CD4-positive, CD25-positive, alpha-beta regulatory T cell (primary cell): ENCODE measurements at regions not wholly inside any gene's neighbourhood (a gene's known extent, or its start where the extent isn't known, plus 50 kb on each side); places are given as distances from the start of the nearest gene placed in this dataset.

Experiments
- ATAC-seq, 2 donors: fragments of 150-1000 bp; cut with Tn5 transposase; one replicate each; pipeline ENCODE4 v1.10.0; 2021; ENCODE audit warnings: low read depth in 2 of 2, moderate number of reproducible peaks in 2 of 2, moderate library complexity in 1 of 2
- DNase-seq, 3 donors: peaks; one replicate each; pipeline versions ENCODE4 v3.0.0 to v3.0.0-alpha.2; 2012 to 2022; ENCODE audit warnings: mixed read lengths in 1 of 3
- H3K27ac ChIP-seq: one replicate; pipeline ENCODE4 v1.7.0; 2013; ENCODE audit warnings: mild to moderate bottlenecking, low read length; ENCODE audit not compliant: insufficient read depth, poor library complexity, severe bottlenecking
- H3K27me3 ChIP-seq: one replicate; pipeline ENCODE4 v1.7.0; 2013; ENCODE audit warnings: low read length; ENCODE audit not compliant: control insufficient read depth, insufficient read depth
- H3K36me3 ChIP-seq: one replicate; pipeline ENCODE4 v1.7.0; 2013; ENCODE audit warnings: mild to moderate bottlenecking, low read length, moderate library complexity; ENCODE audit not compliant: control insufficient read depth, insufficient read depth
- H3K4me1 ChIP-seq: 2 replicates; pipeline ENCODE4 v1.7.0; 2013; ENCODE audit warnings: mild to moderate bottlenecking, low read length; ENCODE audit not compliant: insufficient read depth, control insufficient read depth, poor library complexity, severe bottlenecking
- H3K4me3 ChIP-seq: one replicate; pipeline ENCODE4 v1.7.0; 2013; ENCODE audit warnings: low read depth, mild to moderate bottlenecking, low read length, moderate library complexity
- H3K9me3 ChIP-seq, 2 experiments: 1 replicate in 1 of 2; 2 replicates in 1 of 2; pipeline ENCODE4 v1.7.0; 2013; ENCODE audit warnings: low read length in 2 of 2, mild to moderate bottlenecking in 1 of 2, moderate library complexity in 1 of 2; ENCODE audit not compliant: control insufficient read depth in 2 of 2
- H3K27ac Mint-ChIP-seq, 3 donors: one replicate each; pipeline ENCODE4 v1.8.0; 2020 to 2022; ENCODE audit warnings: mild to moderate bottlenecking in 3 of 3, mixed read lengths in 3 of 3, moderate library complexity in 2 of 3
- H3K27me3 Mint-ChIP-seq: one replicate; pipeline ENCODE4 v1.8.0; 2022; ENCODE audit warnings: mild to moderate bottlenecking, mixed read lengths
- H3K36me3 Mint-ChIP-seq: one replicate; pipeline ENCODE4 v1.8.0; 2020; ENCODE audit warnings: mixed read lengths
- H3K4me1 Mint-ChIP-seq, 4 donors: one replicate each; pipeline ENCODE4 v1.8.0; 2020 to 2022; ENCODE audit warnings: mixed read lengths in 4 of 4, mild to moderate bottlenecking in 1 of 4
- H3K4me3 Mint-ChIP-seq, 4 donors: one replicate each; pipeline ENCODE4 v1.8.0; 2020 to 2022; ENCODE audit warnings: mild to moderate bottlenecking in 4 of 4, mixed read lengths in 4 of 4, moderate library complexity in 3 of 4
- H3K9me3 Mint-ChIP-seq, 7 donors: one replicate each; pipeline ENCODE4 v1.8.0; 2020 to 2022; ENCODE audit warnings: mixed read lengths in 7 of 7, mild to moderate bottlenecking in 3 of 7, moderate library complexity in 2 of 7

GRCh38 chr17:13727441-13728171 lies 125.9 kb upstream of the HS3ST3A1 start:
- no peaks in the 10 kb centered on the region for H3K4me1 ChIP-seq
- DNase-seq = no peak
- peaks cover 0 to 4% (median 2%) of the 10 kb centered on the region in 7 donors for H3K9me3 Mint-ChIP-seq
- H3K27me3 Mint-ChIP-seq = peaks cover 11% of the 10 kb centered on the region
- H3K9me3 ChIP-seq = no peaks in the 10 kb centered on the region
- ATAC-seq = no peak
- H3K27me3 ChIP-seq = no peaks in the 10 kb centered on the region
- H3K4me3 ChIP-seq = no peak overlapping the region
- no peak overlapping the region for H3K4me3 Mint-ChIP-seq
- no peak overlapping the region for H3K27ac Mint-ChIP-seq
- H3K36me3 ChIP-seq = no peaks in the 10 kb centered on the region
- no peaks in the 10 kb centered on the region for H3K36me3 Mint-ChIP-seq
- no peaks in the 10 kb centered on the region for H3K4me1 Mint-ChIP-seq
- H3K27ac ChIP-seq = no peak overlapping the region

DNA sequence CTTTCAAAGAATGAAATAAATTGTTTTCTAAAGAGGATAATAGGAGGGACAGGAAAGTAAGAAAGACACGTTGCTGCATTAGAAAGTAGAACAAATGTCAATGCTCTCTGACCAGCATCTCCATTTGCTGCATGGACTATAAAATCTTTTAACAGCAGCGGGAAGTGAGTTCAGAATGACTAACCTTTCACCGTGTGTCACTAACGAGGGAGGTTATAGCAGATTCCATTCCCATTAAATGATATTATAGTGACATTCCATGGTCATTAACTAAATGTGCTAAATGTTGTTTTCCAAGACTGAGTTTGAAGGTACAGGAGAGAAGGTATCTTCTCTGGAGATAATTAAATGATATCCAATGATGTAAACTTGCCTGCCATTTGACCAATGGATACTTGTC lies 127.1 kb upstream of the HS3ST3A1 start:
- Histone ChIP-seq H3K4me1 (no peaks in the 10 kb centered on the region), H3K27me3 (no peaks in the 10 kb centered on the region), H3K36me3 (no peaks in the 10 kb centered on the region), H3K9me3 (no peaks in the 10 kb centered on the region), H3K27ac (no peak overlapping the region), H3K4me3 (no peak overlapping the region)
- DNase-seq (no peak), ATAC-seq (no peak)
- Mint-ChIP-seq H3K36me3 (no peaks in the 10 kb centered on the region), H3K4me1 (no peaks in the 10 kb centered on the region), H3K27me3 (peaks cover 6% of the 10 kb centered on the region), H3K9me3 (peaks cover 0 to 4% (median 2%) of the 10 kb centered on the region in 7 donors), H3K27ac (no peak overlapping the region), H3K4me3 (no peak overlapping the region)

DNA sequence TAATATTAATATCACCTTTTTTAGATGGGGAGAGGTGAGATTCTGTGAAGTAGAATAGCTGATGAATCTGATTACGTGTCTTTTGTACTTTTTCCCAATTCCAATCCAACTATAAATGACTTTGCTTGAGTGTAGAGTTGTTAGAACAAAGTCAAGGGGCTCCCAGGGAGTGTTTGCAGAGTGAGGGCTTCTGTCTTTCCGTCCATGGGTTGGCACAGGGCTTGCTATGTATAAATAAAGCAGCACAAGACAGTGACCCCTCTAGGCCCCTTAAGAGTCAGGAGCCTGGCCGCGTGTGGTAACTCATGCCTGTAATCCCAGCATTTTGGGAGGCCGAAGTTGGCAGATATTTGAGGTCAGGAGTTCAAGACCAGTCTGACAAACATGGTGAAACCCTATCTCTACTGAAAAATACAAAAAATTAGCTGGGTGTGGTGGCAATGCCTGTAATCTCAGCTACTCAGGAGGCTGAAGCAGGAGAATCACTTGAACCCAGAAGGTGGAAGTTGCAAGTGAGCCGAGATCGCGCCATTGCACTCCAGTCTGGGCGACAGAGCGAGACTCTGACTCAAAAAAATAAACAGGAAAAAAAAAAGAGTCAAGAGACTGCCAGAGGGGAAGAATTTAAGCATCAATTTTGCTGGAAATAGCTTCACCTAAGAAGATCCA lies 127.9 kb upstream of the HS3ST3A1 start:
- Mint-ChIP-seq H3K4me3 (no peak overlapping the region), H3K4me1 (no peaks in the 10 kb centered on the region), H3K36me3 (no peaks in the 10 kb centered on the region), H3K27ac (no peak overlapping the region), H3K27me3 (peaks cover 6% of the 10 kb centered on the region), H3K9me3 (peaks cover 0 to 4% (median 3%) of the 10 kb centered on the region in 7 donors)
- no peak overlapping the region for H3K27ac ChIP-seq
- H3K4me3 ChIP-seq = no peak overlapping the region
- H3K36me3 ChIP-seq = no peaks in the 10 kb centered on the region
- no peaks in the 10 kb centered on the region for H3K9me3 ChIP-seq
- H3K27me3 ChIP-seq = no peaks in the 10 kb centered on the region
- no peak for DNase-seq
- no peak for ATAC-seq
- H3K4me1 ChIP-seq = no peaks in the 10 kb centered on the region

DNA sequence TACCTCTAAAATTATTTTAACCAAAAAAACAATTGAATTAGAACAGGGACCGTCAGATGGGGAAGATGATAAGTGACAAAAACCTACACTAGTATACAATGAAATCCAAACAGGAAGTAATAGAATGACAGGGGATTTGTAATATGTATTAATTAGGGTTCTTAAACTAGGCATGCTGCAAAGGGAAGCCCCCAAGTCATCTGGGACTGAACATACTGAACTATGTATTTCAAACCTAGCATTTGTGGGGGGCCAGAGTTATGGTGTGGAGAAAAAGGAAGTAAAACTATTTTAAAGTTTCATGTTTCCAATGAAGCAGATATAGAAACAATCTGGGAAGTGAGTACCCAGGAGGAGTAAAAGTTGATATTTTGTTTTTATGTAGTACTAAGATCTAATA lies 133.2 kb upstream of the HS3ST3A1 start:
- H3K4me3 ChIP-seq = no peak overlapping the region
- H3K9me3 Mint-ChIP-seq = peaks cover 0 to 4% (median 2%) of the 10 kb centered on the region in 7 donors
- H3K27ac ChIP-seq = no peak overlapping the region
- H3K36me3 ChIP-seq = no peaks in the 10 kb centered on the region
- H3K9me3 ChIP-seq = no peaks in the 10 kb centered on the region
- peaks cover 29% of the 10 kb centered on the region for H3K27me3 Mint-ChIP-seq
- no peaks in the 10 kb centered on the region for H3K27me3 ChIP-seq
- no peak overlapping the region for H3K4me3 Mint-ChIP-seq
- no peak for DNase-seq
- H3K4me1 Mint-ChIP-seq = no peaks in the 10 kb centered on the region
- no peak overlapping the region for H3K27ac Mint-ChIP-seq
- no peaks in the 10 kb centered on the region for H3K4me1 ChIP-seq
- no peak for ATAC-seq
- no peaks in the 10 kb centered on the region for H3K36me3 Mint-ChIP-seq

GRCh38 chr17:13735444-13735843 lies 133.7 kb upstream of the HS3ST3A1 start:
- Mint-ChIP-seq H3K4me1 (no peaks in the 10 kb centered on the region), H3K27ac (no peak overlapping the region), H3K36me3 (no peaks in the 10 kb centered on the region)

DNA sequence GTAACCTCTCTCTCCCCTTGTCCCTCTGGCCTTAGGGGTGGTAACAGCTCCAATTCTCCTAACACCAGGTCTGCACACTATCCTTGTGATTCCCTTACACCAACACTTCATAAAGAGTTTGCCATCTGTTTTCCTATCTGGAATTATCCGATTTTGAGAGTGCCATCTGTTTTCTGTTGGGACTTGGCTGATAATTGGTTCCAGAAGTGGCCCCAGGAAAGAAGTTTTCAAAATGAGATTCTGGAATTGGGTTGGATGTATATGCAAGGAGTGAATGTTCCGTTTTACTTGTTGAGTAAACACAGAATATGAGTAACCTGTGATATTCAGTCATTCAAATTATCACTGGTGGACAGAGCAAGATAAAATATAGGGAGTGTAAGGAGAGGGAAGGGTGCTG lies 134.1 kb upstream of the HS3ST3A1 start:
- Histone ChIP-seq H3K4me3 (no peak overlapping the region), H3K27ac (no peak overlapping the region), H3K27me3 (peaks cover 3% of the 10 kb centered on the region), H3K9me3 (no peaks in the 10 kb centered on the region), H3K4me1 (no peaks in the 10 kb centered on the region), H3K36me3 (no peaks in the 10 kb centered on the region)
- Mint-ChIP-seq H3K9me3 (peaks cover 0 to 3% (median 1%) of the 10 kb centered on the region in 7 donors), H3K4me1 (no peaks in the 10 kb centered on the region), H3K4me3 (no peak overlapping the region), H3K27me3 (peaks cover 29% of the 10 kb centered on the region), H3K27ac (no peak overlapping the region), H3K36me3 (no peaks in the 10 kb centered on the region)
- ATAC-seq = no peak
- DNase-seq = no peak

More at GRCh38 chr17:13735444-13735843, 133.7 kb upstream of the HS3ST3A1 start:
- ATAC-seq (no peak), DNase-seq (no peak)
- peaks cover 0 to 3% (median 1%) of the 10 kb centered on the region in 7 donors for H3K9me3 Mint-ChIP-seq
- Histone ChIP-seq H3K27me3 (peaks cover 3% of the 10 kb centered on the region), H3K36me3 (no peaks in the 10 kb centered on the region), H3K27ac (no peak overlapping the region), H3K9me3 (no peaks in the 10 kb centered on the region), H3K4me1 (no peaks in the 10 kb centered on the region), H3K4me3 (no peak overlapping the region)
- H3K27me3 Mint-ChIP-seq = peaks cover 27% of the 10 kb centered on the region
- no peak overlapping the region for H3K4me3 Mint-ChIP-seq

GRCh38 chr17:13736916-13737315 lies 135.2 kb upstream of the HS3ST3A1 start:
- DNase-seq (no peak), ATAC-seq (no peak)
- H3K4me1 Mint-ChIP-seq = no peaks in the 10 kb centered on the region
- H3K27ac Mint-ChIP-seq = no peak overlapping the region
- Histone ChIP-seq H3K4me3 (no peak overlapping the region), H3K4me1 (no peaks in the 10 kb centered on the region), H3K27me3 (peaks cover 3% of the 10 kb centered on the region), H3K9me3 (no peaks in the 10 kb centered on the region), H3K27ac (no peak overlapping the region), H3K36me3 (no peaks in the 10 kb centered on the region)
- no peaks in the 10 kb centered on the region for H3K36me3 Mint-ChIP-seq
- peaks cover 34% of the 10 kb centered on the region for H3K27me3 Mint-ChIP-seq
- H3K4me3 Mint-ChIP-seq = no peak overlapping the region
- peaks cover 0 to 3% (median 1%) of the 10 kb centered on the region in 7 donors for H3K9me3 Mint-ChIP-seq

DNA sequence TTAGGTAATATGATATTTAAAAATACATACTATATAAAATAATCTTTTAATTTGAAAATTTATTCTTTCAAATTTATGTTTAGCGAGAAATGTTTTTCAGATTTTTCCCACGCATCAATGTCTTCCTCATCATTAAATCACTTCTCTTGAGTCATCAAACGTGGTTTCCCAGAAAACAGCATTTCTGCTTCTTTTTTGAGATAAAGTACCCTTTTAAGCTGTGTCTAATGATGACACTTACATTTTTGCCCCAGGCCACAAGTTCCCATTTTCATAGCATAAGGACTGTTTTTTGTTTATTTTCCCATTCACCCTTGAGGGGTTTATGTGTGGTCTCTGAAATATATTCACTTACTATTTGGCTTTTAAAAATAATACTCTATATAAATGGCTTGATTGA lies 139.0 kb upstream of the HS3ST3A1 start:
- Mint-ChIP-seq H3K27me3 (peaks cover 43% of the 10 kb centered on the region), H3K4me1 (no peaks in the 10 kb centered on the region), H3K9me3 (no peaks in the 10 kb centered on the region), H3K4me3 (no peak overlapping the region), H3K36me3 (no peaks in the 10 kb centered on the region), H3K27ac (no peak overlapping the region)
- Histone ChIP-seq H3K4me3 (no peak overlapping the region), H3K27me3 (peaks cover 3% of the 10 kb centered on the region), H3K4me1 (no peaks in the 10 kb centered on the region), H3K36me3 (no peaks in the 10 kb centered on the region), H3K9me3 (no peaks in the 10 kb centered on the region), H3K27ac (no peak overlapping the region)
- no peak for ATAC-seq
- no peak for DNase-seq
